GM21360 (cell line): ENCODE measurements at regions not wholly inside any gene's neighbourhood (a gene's known extent, or its start where the extent isn't known, plus 50 kb on each side); places are given as distances from the start of the nearest gene placed in this dataset.
"Not testable (repeated sequence)": the region's sequence is repeated elsewhere in the genome, so short reads cannot be mapped to it uniquely, and the experiment has no call there.

Source experiments
- ATAC-seq: cut with Tn5 transposase; IDR thresholded peaks from one replicate; pipeline ENCODE4 v1.9.1; 2021; ENCODE audit warnings: mild to moderate bottlenecking, moderate library complexity; ENCODE audit not compliant: unreplicated experiment

DNA sequence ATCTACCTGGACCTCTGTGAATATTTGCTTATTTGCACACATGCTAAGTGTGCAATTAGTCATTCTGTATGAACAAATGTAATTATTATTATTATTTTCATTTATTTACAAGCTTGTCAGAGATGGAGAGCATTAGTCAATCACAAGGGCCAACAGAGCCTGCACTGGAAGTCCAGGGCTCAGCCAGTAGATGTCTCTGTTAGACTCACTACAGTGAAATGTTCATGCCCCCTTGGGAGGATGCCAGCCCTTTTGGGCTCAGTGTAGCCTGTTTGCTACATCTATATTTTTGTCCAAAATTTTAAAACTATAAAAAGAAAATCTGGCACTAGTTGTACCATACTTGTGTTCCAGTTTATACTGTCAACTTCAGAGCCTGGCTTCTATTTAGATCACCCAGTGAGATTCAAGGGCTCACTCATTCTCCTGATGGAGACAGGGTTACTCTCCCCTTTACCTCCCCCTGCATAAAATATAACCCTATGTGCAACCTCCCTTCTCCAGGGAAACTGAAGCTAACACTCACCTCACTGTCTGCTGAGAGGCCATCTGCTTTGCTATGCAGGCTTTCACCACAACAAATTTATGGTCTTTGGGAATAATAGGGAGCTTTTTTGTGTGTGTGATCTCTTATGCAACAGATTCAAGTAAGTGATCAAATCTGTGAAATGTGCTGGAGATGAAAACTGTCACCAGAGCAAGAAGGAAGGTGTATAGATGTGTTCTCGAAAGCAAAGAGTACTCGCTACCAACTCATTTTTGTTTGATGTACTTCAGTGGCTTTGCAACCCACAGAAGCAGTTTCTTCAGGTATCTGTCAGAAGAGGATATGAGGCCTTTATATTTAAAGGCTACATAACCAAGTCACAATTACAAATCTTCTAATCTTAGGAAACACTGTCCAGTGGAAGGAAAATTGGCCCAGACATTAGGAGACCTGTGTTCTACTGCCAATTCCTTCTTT lies 99.9 kb upstream of the TLE4 start:
- no peak for ATAC-seq

DNA sequence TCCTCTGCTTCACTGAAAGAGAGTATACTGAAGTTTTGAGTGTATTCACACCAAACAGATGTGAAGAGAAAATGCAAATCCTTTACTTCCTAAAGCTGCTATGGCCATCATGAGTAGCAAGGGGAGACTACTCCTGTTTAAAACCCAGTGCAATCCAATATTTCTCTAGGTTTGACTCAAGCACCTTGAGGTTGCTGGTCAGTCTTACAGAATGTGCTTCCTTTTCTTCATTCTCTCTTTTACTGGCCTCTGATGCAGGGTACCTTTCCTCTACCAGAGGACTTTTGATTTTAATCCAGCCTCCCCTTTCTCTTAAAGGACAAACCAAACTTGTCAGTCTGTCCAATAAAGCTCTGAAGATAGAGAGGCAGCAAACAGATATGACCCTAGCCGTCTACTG lies 98.1 kb upstream of the TLE4 start:
- no peak for ATAC-seq

DNA sequence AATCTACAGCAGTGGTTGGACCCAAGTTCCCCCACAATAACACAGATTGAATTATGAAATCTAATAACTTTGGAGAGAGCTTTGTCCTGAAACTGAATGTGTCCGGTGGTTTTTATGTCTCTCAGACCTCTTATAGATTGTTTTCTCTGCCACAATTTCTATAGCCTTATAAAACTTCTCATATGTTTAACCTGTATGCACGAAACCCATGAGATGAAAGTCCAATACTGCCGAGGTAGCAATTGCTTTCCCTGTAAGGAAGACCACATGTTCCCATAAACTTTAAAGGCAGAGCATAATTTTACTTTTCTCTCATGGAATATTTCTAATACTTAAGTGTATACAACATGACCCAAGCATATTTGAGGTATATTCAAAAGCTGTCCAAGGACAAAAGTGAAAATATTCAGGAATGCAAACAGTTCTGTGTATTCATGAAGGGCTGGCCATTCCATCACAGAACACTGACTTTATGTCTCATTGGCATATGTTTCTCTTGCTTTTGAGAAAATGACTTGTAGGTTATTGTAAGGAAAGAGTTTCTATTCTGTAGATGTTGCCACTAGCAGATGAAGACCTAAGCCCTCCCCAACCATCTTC lies 94.4 kb upstream of the TLE4 start:
- ATAC-seq, result no peak

DNA sequence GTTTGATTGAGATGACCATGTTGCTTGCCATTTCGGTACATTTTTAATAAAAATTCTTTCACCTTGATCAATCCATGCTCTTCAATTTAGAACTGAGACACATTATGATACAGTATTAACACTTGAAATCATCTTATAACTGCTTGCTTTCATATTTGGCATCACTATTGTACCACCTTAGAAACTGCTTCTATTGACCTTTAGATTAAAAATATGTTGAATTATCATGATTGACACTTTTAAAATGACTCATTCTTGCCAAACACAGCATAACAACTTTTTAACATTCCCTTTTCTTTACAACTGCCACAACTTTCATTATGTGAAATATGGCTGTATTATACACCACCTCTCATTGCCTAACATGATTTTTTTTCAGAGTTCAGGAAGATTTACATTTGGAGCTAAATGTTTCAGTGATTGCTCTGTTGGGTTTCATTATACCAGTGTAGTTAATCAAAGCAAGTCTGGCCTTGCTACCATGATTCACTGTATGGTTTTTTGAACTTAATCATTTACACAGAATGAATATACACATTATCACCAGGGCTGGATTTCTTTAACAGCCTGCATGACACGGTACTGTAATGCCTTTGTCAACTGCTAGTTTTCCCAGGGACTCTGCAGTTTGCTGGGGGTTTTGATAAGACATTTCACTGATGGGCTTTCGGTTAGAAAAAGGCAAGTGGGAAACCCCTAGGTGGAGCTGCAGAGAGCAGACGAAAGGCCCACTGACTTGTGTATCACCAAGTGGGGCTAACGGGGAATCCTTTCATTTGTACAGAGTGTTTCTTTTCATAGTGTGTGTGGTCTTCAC lies 93.6 kb upstream of the TLE4 start:
- ATAC-seq, result peak; percentile 78

DNA sequence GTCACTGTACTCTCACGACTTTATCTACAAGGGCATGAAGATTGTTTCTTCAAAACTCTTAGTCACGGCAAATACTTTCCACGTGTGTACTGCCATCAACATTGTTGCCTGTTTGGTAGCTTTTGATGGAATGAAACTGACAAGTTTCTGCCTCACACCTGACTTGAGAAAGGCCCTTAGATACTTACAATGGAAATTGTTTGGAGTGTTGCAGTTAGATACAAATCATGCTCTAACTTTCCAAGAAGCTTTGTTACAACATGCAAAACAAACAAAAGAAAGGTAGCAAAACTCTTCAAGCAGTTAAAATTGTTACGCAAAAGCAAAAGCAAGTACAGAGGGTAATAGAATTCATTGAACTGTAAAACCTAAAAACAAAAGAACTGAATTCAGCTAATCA lies 91.1 kb upstream of the TLE4 start:
- ATAC-seq, result no peak

DNA sequence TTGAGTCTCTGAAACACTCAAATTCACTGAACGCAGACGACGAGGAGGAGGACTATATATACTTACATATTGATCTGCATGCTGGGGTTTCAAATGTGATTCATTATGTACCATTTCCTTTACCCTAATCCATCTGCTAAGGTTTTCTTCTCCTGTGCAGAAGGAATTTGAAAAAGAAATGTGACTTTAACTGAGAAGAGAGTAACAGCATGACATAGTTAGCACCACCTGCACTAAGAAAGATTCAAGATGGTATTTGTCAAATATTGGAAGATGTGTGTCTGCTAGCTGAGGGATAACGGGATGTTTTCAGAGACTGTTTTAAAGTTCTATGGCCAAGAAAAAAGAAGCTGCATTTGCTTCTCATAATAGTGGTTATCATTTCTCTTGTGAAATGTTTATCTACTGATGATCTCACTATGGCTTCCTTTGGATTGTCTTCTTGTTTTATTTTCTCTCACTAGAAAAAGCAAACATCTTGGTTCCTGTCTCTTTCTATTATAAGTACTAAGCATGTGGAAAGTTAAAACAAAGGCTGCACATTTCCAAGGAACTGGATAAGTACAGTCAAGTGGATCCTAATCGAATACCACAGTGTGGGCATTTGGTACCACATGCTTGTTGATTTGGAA lies 89.8 kb upstream of the TLE4 start:
- ATAC-seq, result no peak

DNA sequence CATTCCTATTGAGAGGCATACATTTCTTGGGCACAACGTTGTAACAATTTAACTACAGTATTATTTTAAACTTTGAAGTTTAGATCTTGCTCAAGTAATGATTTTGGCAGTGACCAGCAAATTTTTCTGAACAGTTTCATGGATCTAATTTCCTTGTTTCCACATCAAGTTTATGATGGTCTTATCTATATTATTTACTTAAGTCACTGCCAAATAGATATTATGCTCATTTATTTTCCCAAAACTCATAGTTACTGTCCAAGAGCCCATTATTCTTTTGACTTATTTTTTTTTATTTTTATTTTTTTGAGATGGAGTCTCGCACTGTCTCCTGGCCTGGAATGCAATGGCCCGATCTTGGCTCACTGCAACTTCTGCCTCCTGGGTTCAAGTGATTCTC lies 86.5 kb upstream of the TLE4 start:
- ATAC-seq, result no peak

DNA sequence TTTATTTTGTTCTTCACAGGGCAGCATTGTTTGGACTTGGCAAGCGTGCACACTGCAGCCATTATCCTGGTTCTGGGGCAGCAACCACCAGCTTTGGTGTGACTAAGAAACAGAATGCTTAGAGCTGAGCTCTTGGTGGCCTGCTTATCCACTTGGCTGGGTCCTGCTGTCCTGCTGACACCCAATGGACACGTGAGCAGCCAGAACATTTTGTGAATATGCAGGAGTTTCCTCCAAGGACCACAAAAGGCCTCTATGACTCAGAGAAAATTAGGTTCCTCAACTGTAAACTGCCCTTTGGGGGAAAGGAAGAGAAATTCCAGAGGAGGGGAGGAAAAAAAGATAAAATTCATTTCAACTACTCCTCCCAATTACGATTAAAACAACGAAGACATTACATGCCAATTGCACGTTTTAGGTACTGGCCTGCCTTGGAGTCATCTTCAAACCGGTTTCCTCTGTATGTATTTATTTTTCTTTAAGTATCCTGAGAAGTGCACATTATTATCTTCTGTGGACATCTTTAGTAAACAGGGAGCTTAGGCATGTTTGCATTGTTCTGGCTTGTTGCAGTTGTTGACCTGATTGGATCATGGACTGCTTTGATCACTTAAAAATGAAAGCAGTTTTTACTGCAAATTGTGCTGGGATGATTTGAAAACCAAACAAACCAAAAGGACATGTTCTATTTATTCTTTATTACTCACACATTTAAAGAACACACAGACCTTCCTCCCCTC lies 82.3 kb upstream of the TLE4 start:
- ATAC-seq, result no peak

DNA sequence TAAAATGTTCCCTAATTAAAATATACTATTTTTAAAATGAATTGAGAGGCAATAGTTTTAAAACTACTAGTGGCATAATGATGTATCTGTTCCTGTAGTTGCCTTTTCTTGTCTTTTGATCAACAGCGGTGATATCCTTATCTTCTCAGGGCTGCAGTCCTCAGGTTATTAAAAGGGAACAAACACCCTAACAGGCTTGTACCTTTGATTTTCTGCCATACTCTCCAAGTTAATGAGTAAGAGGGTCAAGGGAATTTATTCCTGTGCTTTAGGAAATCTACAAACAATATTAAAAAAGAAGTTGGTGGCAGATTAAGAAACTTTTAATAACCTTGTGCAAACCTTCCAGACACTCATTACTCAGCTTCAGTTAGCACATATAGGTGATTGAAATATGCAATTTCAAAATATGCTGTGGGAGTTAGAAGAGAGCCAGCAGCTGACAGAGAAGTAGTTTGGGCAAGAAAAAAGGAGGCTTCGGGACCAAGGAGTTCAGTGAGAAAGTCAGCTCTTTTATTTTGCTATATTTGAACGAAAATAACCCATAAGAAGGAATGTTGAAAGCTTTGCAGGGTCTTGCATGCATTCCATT lies 81.0 kb upstream of the TLE4 start:
- no peak for ATAC-seq

DNA sequence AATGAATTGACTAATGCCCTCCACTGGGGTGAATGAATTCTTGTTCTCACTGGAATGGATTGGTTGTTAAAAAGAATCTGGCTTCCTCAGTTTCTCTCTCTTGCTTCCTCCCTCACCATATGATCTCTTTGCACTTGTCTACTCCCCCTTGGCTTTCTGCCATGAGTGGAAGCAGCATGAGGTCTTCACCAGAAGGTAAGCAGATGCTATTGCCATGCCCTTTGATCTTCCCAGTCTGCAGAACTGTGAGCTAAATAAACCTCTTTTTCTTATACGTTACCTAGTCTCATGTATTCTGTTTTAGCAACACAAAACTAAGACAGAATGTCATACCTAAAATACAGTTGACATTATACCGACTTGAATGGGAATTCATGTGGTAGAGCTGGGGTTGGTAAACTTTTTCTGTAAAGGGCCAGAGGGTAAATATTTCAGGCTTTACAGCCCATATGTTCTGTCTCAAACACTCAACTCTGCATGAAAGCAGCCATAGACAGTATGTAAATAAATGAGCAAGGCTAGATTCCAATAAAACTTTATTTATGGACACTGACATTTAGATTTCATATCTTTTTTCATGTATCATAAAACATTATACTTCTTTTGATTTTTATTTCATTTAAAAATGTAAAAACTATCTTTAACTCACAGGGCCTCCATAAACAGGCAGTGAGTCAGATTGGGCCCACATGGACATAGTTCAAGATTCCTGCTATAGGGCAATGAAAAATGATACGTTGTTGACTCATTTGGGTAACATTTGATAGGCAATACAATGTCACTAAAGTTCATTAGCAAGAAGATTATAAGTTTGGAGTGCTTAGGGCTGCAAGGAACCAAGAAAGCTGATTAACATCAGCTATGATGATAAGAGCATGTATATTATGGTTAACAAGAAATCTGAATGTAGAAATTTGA lies 79.4 kb upstream of the TLE4 start:
- no peak for ATAC-seq

DNA sequence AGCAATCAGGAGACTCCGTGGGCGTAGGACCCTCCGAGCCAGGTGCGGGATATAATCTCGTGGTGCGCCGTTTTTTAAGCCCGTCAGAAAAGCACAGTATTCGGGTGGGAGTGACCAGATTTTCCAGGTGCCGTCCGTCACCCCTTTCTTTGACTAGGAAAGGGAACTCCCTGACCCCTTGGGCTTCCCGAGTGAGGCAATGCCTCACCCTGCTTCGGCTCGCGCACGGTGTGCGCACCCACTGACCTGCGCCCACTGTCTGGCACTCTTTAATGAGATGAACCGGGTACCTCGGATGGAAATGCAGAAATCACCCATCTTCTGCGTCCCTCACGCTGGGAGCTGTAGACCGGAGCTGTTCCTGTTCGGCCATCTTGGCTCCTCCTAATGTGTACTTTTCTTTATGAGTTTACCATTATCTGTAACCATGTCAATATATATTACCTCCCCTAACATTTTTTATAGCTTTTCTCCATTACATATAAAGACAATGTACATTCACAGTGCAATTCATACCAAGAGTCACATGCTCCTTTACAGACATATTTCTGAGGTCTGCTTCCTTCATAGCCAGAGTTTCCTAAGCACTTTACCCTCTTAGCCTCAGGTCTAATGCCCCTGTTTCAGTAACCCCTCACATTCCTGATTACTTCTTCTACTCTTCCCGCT lies 71.4 kb upstream of the TLE4 start:
- not testable (repeated sequence) for ATAC-seq

DNA sequence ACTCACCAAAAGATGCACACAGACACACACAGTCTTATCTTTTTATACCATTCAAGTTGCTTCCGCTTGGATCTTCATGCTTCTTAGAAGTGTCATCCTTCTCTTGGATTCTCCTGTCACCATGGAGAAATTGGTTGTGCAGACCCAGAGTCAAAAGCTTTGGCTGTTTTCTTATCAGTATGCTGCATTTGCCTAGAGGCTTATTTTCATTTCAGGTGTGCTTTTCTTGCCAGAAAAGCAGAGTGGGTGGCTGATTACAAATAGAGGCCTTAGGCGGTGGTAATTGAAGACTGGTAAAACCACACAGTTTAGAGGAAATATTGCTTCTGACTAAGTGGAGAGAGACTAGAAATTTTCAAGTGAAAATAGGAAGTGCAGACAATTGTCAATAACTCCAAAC lies 70.2 kb upstream of the TLE4 start:
- ATAC-seq, result no peak

DNA sequence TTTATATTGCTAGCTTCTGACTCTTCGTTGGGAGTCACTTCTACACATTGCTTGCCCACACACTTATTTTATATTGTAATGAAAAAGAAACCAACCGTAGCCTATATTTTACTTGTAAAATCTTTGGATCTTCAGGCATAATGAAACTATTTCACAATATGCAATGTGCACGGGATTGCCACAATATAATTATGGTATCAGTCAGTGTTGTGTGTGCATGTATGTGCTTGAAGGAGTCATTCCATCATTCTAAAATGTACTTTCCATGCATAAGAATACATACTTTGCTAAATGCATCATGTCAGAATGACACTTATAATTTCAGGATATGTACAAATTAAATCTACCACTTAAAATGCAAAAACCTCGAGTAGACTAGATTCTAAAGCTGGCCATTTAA lies 64.0 kb upstream of the TLE4 start:
- ATAC-seq, result no peak

DNA sequence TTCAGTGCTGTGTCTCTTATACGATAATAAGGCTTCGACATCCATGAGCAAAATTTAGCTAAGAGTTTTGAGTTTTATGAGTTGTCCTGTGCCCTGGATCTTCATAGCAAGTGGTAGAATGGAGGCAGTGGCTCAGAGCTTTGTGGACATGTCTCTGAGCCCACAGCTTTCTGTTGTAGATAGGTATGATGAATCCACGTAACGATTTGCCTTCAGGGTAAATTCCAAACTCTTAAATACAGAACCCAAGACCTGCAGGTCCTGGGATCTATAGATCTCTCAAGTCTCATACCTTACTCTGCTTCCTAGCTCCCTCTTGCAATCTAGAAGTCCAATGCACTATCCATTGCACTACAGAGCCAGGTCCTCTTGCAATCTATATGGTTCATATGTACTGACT lies 59.5 kb upstream of the TLE4 start:
- ATAC-seq, result no peak
